Right forelimb (tissue), 1 donor: ENCODE measurements at regions not wholly inside any gene's neighbourhood (a gene's known extent, or its start where the extent isn't known, plus 50 kb on each side); places are given as distances from the start of the nearest gene placed in this dataset.
A peak's percentile ranks its signal among the peaks of the same experiment; 100 is the strongest.

Source experiments
- DNase-seq: peaks from one replicate; pipeline ENCODE4 v3.0.0-alpha.2; 2018

- DNase-seq, result no peak
Measured at GRCh38 chr1:168454211-168454815, 89.5 kb downstream of the XCL2 start.

GRCh38 chr1:168453056-168453455 is 90.7 kb downstream of the XCL2 start:
- DNase-seq, result no peak

GRCh38 chr1:168452329-168452728 is 91.5 kb downstream of the XCL2 start:
- no peak for DNase-seq

- DNase-seq, result no peak
Measured at GRCh38 chr1:168447871-168448270, 95.9 kb downstream of the XCL2 start.

DNA sequence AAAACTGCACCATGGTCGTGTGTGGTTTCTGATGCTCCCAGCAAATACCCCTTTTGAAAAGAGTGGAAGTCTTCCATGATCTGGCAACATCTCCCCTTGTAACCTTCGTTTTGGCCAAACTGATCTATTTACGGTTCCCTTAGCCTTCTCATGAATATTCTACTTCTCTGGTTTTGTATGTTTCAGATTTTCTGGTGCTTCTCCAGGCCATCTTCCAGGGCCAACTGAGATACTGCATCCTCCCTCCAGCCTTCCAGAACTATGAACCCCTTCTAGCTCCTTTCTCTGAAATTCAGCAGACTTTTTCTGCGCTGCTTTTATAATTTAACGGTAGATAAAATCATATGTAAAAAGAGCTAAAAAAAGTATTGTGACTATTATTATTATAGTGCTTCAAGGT is 97.7 kb downstream of the XCL2 start:
- no peak for DNase-seq

DNA sequence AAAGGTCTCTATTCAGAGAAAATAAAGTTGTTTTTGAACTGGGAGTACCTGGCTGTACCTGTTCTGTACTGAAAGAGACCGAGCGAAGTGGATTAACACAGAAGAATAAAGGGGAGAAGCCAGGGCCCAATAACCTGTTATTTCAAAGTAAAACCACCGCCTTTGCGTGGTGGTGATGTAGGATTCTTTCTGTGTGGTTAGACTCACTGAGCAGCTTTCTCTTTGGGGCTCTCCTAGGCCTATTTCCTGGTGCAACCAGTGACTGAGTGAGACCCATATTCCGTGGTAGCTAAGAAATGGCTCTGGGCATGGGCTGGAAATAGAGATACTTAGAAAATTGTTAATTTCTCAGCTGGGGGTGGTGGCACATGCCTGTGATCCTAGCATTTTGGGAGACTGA is 99.9 kb downstream of the XCL2 start:
- DNase-seq, result no peak

DNA sequence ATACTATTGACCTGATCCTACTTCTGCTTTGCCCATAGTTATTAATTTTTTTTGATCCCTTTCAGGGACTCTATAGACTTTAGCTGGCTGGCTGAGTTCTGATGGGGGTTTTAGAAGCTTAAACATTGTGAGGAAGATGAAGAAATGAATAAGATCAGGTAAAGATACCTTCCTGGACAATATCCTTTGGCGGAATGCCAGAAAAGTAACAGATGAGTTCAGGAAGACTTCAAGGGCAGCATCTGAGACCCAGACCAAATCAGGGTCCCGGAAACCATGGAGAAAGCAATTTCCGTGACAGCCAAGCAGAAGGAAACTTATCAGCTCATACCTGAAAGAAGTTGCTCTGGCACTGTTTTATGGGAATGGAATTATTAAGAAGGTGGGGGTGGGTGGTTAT is 100.4 kb downstream of the XCL2 start:
- DNase-seq, result no peak

DNA sequence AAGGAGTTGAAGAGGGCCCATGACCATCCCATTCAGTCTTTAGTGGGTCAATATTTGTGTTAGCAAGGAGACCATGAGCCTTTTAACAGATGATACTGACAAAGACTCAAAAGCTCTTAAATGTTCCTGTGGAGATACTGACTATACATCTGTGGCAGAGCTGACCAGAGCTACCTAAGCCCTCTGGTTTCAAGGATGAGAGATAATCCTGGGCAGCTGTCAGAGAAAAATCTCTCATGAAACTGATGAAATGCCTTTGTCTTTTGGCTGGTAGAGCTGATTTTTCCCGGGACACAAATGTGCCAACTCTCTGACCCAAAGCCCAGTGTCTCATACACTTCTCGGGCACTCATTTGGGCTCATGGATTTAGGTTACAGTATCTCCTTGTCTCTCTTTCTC is 100.9 kb downstream of the XCL2 start:
- DNase-seq, result no peak

DNA sequence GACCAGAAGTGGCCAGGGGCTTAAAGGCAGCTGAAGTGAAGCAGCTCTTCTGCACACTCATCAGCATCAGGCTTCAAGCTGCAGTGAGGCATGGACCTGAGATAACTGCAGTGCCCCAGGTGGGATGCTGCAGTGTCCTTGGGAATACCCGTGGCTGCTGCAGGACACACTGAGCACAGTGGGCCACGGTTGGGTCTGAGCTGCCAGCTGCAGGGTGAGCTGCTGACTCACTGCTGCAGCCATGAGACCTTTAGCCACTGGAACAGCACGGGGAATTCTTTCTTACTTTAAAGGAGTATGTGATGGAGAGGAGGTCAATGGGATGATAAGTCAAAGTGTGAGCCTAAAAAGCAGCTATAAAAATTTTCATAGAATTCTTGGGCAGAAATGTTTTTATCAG is 102.1 kb downstream of the XCL2 start:
- no peak for DNase-seq

DNA sequence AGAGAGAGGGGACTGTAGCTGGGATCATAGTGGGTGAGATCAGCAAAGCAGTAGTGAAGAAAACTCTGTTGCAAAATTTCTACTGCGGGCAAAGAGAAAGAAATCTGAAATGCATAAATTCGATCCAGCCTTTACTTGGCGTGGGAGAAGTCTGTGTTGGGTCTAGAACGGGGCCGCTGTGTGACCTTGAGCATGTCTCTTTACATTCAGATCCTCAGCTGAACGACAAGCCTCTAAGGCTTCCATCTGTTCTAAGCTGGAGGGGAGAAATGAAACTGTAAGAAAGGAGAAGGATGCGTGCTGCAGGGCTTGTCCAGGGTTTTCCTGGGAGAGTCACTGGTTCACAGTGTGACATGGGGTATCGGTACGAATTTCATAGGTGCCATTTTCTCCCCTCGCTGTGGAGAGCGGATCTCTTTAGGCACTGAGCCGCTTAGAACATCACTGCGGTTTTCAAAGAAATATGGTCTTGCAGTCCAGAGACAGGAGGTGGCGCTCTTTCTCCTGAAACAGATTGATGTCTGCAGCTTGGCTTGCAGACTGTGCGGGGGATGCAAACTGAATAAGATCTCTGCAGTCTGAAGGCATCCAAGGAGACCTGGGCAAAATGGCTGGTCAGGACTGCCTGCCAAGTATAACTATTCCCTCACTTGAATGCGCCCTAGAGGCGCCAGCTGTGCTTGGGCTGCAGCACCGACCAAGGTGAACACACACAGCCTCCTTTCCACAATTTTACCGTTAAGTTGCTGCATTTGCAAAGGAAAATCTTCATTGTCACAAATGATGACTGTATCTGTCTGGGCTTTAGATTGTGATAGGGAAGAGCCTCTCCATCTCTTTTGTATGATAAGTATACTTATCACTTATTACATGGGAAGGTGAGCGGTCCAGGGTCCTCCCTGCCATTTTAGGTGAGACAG is 104.1 kb downstream of the XCL2 start:
- peak; percentile 76 for DNase-seq

DNA sequence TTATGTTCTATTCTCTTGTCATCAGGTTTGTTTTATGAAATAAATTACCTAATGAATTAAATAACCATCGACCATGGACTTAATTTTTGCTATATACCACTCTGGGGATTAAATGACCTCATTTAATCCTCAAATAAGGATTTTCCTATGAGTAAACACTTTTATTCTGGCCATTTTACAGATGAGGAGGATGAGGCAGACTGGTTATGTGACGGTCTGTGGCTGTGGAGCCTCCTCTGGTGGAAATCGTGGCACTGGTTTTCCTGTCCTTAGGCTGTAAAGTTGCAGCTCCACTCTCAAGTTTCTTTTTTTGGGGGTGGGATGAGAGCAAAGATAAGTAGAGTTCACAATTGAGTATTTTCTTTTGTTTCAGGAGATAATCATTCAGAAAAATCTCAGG is 105.2 kb downstream of the XCL2 start:
- no peak for DNase-seq

- no peak for DNase-seq
Measured at GRCh38 chr1:168437821-168438220, 106.0 kb downstream of the XCL2 start.

- DNase-seq, result no peak
Measured at GRCh38 chr1:168435439-168435838, 108.4 kb downstream of the XCL2 start.

DNA sequence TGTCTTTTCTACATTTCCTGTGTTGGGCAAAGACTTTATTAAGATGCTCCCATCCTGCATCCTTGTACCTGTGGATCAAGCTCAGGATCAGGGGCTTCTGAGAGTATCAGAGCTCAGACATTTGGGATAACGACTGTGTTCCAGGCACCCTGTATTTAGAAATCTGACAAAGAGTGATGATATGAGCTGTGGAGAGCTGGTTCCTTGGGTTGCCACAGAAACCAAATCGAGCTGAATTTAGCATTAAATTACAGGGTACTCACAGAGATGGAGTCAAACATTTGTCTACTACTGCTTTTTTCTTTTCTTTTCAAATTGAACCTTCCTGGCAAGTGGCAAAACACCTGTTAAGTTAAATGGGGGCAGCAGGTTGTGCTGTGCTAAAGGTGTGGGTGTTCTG is 110.6 kb downstream of the XCL2 start:
- no peak for DNase-seq

GRCh38 chr1:168431882-168432281 is 111.9 kb downstream of the XCL2 start:
- DNase-seq, result no peak

- no peak for DNase-seq
Measured at GRCh38 chr1:168430321-168430720, 113.5 kb downstream of the XCL2 start.

DNA sequence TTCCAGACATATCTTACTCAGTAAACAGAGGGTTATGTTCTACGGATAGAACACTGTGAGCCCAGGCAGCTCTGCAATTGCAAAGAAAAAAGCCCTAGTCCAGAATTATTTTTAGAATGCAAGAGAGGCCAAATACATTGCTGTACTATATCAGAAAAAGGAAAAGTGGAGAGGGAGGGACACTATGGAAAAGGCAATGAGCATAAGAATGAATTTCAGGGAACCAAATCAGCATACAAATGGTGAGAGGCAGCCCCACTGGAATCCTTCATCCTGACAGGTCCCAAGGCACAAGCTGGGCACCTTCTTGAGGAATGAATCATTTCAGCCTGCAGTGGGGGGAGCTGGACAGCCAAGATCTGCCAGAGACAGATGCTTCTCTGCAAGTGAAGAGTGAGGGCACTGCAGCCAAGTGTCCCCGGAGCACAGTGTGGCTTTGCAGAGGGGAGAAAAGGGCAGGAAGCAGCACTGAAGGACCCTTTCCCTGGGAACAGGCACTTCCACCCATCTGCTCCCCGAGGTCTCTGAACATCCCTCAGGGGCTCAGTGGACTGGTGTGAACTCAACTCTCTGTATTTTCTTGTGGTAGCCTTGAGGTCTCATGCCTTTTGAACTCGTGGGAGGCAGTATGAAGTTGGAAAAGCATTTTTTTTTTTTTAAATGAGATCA is 115.6 kb downstream of the XCL2 start:
- DNase-seq, result no peak

- DNase-seq, result no peak
Measured at GRCh38 chr1:168427051-168427450, 116.7 kb downstream of the XCL2 start.

- DNase-seq, result no peak
Measured at GRCh38 chr1:168424281-168424680, 119.5 kb downstream of the XCL2 start.

GRCh38 chr1:168422203-168422847 is 121.5 kb downstream of the XCL2 start:
- no peak for DNase-seq

DNA sequence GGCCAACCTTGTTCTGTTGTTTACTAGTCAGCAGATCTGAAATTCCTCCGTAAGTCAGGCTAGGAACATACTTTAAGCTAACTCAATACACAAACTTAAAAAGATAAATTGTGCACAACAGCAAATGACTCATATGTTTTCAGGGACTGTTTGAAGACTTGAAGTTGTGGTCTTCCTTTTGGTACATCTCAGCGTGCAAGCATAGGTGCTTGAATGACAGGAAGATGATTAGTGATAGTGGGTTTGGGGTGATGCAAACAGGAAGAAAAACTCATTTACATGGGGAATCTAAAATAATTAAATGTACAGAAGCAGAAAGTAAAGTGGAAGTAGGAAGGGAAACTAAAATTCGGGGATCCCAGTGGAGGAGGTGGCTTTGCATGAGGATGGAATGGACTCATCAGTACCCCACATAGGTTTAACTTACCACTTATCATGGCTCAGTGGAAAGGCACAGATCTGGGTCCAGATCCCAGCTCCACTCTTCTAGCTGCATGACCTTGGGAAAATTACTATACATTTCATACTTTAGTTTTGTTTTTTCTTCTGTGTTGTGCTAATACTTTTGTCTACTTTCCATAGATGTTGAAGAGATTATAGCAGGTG is 122.3 kb downstream of the XCL2 start:
- no peak for DNase-seq

DNA sequence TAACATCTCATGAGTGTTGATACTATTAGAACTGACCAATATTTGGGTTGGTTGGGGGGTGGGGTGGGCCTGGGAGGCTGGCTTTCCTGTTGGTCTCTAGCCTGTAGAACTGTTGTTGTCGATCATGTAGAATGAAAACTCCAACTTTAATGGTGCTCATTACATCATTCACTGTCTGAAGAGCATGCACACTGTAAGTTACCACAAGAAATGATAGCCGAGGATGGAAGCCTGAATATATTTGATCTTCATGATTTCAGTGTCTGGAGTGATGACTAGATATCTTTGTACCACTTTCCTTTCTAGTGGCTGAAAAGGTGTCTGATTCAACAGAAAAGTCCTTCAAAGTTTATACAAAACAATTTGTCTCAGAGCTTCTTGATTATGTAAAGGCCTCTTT is 123.6 kb downstream of the XCL2 start:
- DNase-seq, result no peak

GRCh38 chr1:168419736-168420135 is 124.1 kb downstream of the XCL2 start:
- DNase-seq, result no peak
